ENCODE measurements at regions not wholly inside any gene's neighbourhood (a gene's known extent, or its start where the extent isn't known, plus 50 kb on each side); places are given as distances from the start of the nearest gene placed in this dataset.

- Histone ChIP-seq H2BK5ac (ENCODE audit: low read length) (no peak overlapping the region), H3K4ac (ENCODE audit: low read length) (no peak overlapping the region), H3K36me3 (replicated peaks in 1 of 2; ENCODE audit: control insufficient read depth in 2 of 2, insufficient read depth in 2 of 2, low read length in 2 of 2) (no peaks in the 10 kb centered on the region), H4K8ac (ENCODE audit: low read depth, low read length) (no peak overlapping the region), H3K27me3 (ENCODE audit: control insufficient read depth in 3 of 3, insufficient read depth in 3 of 3, low read depth in 1 of 3, low read length in 3 of 3) (no peaks in the 10 kb centered on the region), H2AK5ac (ENCODE audit: low read depth, low read length) (no peak overlapping the region), H3K79me1 (ENCODE audit: low read depth, low read length) (no peaks in the 10 kb centered on the region), H3K4me2 (ENCODE audit: insufficient read depth, low read length, poor library complexity, severe bottlenecking) (no peak overlapping the region), H4K91ac (ENCODE audit: low read depth, low read length, poor library complexity) (no peak overlapping the region), H2BK120ac (ENCODE audit: low read depth, low read length) (no peak overlapping the region), H3K18ac (ENCODE audit: low read length) (no peak overlapping the region), H2BK12ac (ENCODE audit: low read length) (no peak overlapping the region), H3K9me3 (replicated peaks in 1 of 2; ENCODE audit: control insufficient read depth in 2 of 2, insufficient read depth in 1 of 2, low read depth in 1 of 2, low read length in 2 of 2) (no peaks in the 10 kb centered on the region), H3K27ac (replicated peaks; ENCODE audit: low read length) (no peak overlapping the region), H2BK15ac (ENCODE audit: low read length) (no peak overlapping the region), H3K9ac (ENCODE audit: low read depth, low read length, poor library complexity) (no peak overlapping the region), H3K4me3 (ENCODE audit: low read length in 2 of 2) (no peak overlapping the region), H3K23ac (ENCODE audit: low read depth, low read length, poor library complexity) (no peak overlapping the region), H3K14ac (ENCODE audit: low read length) (no peak overlapping the region), H3K4me1 (ENCODE audit: control insufficient read depth in 2 of 2, insufficient read depth in 1 of 2, low read depth in 1 of 2, low read length in 2 of 2) (no peaks in the 10 kb centered on the region), H2AFZ (ENCODE audit: low read length) (no peak overlapping the region)
- WGBS, 2 donors (ENCODE audit: extremely low coverage in 2 of 2, insufficient read length in 2 of 2, insufficient replicate concordance in 1 of 2), result no CpG with 5 or more reads among the region's 4 CpGs
- no peak for DNase-seq (ENCODE audit: low spot score)
Measured at GRCh38 chr4:180953572-180953971, 1289.6 kb upstream of the TENM3 start.

- Histone ChIP-seq H2BK120ac (ENCODE audit: low read depth, low read length) (no peak overlapping the region), H2BK12ac (ENCODE audit: low read length) (no peak overlapping the region), H3K27ac (replicated peaks; ENCODE audit: low read length) (no peak overlapping the region), H3K36me3 (replicated peaks in 1 of 2; ENCODE audit: control insufficient read depth in 2 of 2, insufficient read depth in 2 of 2, low read length in 2 of 2) (no peaks in the 10 kb centered on the region), H3K9me3 (replicated peaks in 1 of 2; ENCODE audit: control insufficient read depth in 2 of 2, insufficient read depth in 1 of 2, low read depth in 1 of 2, low read length in 2 of 2) (no peaks in the 10 kb centered on the region), H2BK5ac (ENCODE audit: low read length) (no peak overlapping the region), H2AK5ac (ENCODE audit: low read depth, low read length) (no peak overlapping the region), H2BK15ac (ENCODE audit: low read length) (no peak overlapping the region), H3K23ac (ENCODE audit: low read depth, low read length, poor library complexity) (no peak overlapping the region), H3K4me3 (ENCODE audit: low read length in 2 of 2) (no peak overlapping the region), H3K27me3 (ENCODE audit: control insufficient read depth in 3 of 3, insufficient read depth in 3 of 3, low read depth in 1 of 3, low read length in 3 of 3) (no peaks in the 10 kb centered on the region), H3K4me1 (ENCODE audit: control insufficient read depth in 2 of 2, insufficient read depth in 1 of 2, low read depth in 1 of 2, low read length in 2 of 2) (peaks cover 2 to 14% of the 10 kb centered on the region in 2 donors), H3K9ac (ENCODE audit: low read depth, low read length, poor library complexity) (no peak overlapping the region), H3K79me1 (ENCODE audit: low read depth, low read length) (no peaks in the 10 kb centered on the region), H3K4ac (ENCODE audit: low read length) (no peak overlapping the region), H4K8ac (ENCODE audit: low read depth, low read length) (no peak overlapping the region), H4K91ac (ENCODE audit: low read depth, low read length, poor library complexity) (no peak overlapping the region), H3K14ac (ENCODE audit: low read length) (no peak overlapping the region), H3K4me2 (ENCODE audit: insufficient read depth, low read length, poor library complexity, severe bottlenecking) (no peak overlapping the region), H3K18ac (ENCODE audit: low read length) (no peak overlapping the region), H2AFZ (ENCODE audit: low read length) (peak overlapping the region; percentile 19)
- no CpG with 5 or more reads among the region's 4 CpGs for WGBS, 2 donors (ENCODE audit: extremely low coverage in 2 of 2, insufficient read length in 2 of 2, insufficient replicate concordance in 1 of 2)
- DNase-seq (ENCODE audit: low spot score), result peak; percentile 48
Measured at GRCh38 chr4:180960743-180961401, 1282.3 kb upstream of the TENM3 start.

DNA sequence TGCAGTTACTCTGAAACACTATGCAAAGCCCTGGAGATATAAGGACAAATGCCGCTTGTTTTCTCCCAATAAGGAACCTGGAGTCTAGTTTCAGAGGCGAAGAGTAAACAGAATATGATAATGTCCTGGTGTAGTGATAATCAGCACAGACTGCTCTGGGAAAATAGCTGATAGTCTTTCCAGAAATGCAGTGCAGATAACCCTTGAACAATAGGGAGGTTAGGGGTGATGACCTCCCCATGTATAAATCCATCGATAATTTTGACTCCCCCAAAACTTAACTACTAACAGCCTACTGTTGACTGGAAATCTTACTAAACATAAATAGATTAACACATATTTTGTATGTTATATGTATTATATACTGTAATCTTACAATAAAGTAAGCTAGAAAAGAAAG, 1280.9 kb upstream of the TENM3 start:
- Histone ChIP-seq H3K14ac (ENCODE audit: low read length) (no peak overlapping the region), H3K79me1 (ENCODE audit: low read depth, low read length) (no peaks in the 10 kb centered on the region), H3K4me1 (ENCODE audit: control insufficient read depth in 2 of 2, insufficient read depth in 1 of 2, low read depth in 1 of 2, low read length in 2 of 2) (peaks cover 2 to 14% of the 10 kb centered on the region in 2 donors), H2BK120ac (ENCODE audit: low read depth, low read length) (no peak overlapping the region), H2AFZ (ENCODE audit: low read length) (no peak overlapping the region), H2BK5ac (ENCODE audit: low read length) (no peak overlapping the region), H3K18ac (ENCODE audit: low read length) (no peak overlapping the region), H2BK15ac (ENCODE audit: low read length) (no peak overlapping the region), H3K36me3 (replicated peaks in 1 of 2; ENCODE audit: control insufficient read depth in 2 of 2, insufficient read depth in 2 of 2, low read length in 2 of 2) (no peaks in the 10 kb centered on the region), H3K27ac (replicated peaks; ENCODE audit: low read length) (no peak overlapping the region), H3K9me3 (replicated peaks in 1 of 2; ENCODE audit: control insufficient read depth in 2 of 2, insufficient read depth in 1 of 2, low read depth in 1 of 2, low read length in 2 of 2) (no peaks in the 10 kb centered on the region), H3K27me3 (ENCODE audit: control insufficient read depth in 3 of 3, insufficient read depth in 3 of 3, low read depth in 1 of 3, low read length in 3 of 3) (no peaks in the 10 kb centered on the region), H3K4me2 (ENCODE audit: insufficient read depth, low read length, poor library complexity, severe bottlenecking) (no peak overlapping the region), H4K91ac (ENCODE audit: low read depth, low read length, poor library complexity) (no peak overlapping the region), H3K9ac (ENCODE audit: low read depth, low read length, poor library complexity) (no peak overlapping the region), H4K8ac (ENCODE audit: low read depth, low read length) (no peak overlapping the region), H3K4ac (ENCODE audit: low read length) (no peak overlapping the region), H2AK5ac (ENCODE audit: low read depth, low read length) (no peak overlapping the region), H2BK12ac (ENCODE audit: low read length) (no peak overlapping the region), H3K4me3 (ENCODE audit: low read length in 2 of 2) (no peak overlapping the region), H3K23ac (ENCODE audit: low read depth, low read length, poor library complexity) (no peak overlapping the region)
- DNase-seq (ENCODE audit: low spot score), result no peak
- no CpG with 5 or more reads among the region's 3 CpGs for WGBS, 2 donors (ENCODE audit: extremely low coverage in 2 of 2, insufficient read length in 2 of 2, insufficient replicate concordance in 1 of 2)

DNA sequence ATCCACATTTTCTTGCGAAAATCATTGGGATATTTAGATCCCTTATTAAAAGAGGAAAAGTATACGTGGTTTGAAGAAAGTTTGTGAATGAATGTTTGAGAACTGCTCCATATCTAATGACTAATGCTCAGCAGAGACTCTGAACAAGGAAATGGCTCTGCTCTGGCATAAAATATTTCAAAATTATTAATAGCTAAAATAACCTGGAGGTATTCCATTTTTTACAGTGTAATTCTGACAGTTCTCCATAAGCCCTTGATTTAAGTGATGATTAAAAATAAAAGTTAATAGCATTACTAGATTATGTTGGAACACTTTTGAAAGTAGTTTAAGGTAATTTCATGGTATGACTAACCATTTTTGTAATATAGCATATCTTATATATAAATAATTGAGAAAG, 1276.9 kb upstream of the TENM3 start:
- Histone ChIP-seq H3K23ac (ENCODE audit: low read depth, low read length, poor library complexity) (no peak overlapping the region), H3K4ac (ENCODE audit: low read length) (no peak overlapping the region), H2BK120ac (ENCODE audit: low read depth, low read length) (no peak overlapping the region), H3K18ac (ENCODE audit: low read length) (no peak overlapping the region), H2BK15ac (ENCODE audit: low read length) (no peak overlapping the region), H3K36me3 (replicated peaks in 1 of 2; ENCODE audit: control insufficient read depth in 2 of 2, insufficient read depth in 2 of 2, low read length in 2 of 2) (no peaks in the 10 kb centered on the region), H2BK12ac (ENCODE audit: low read length) (no peak overlapping the region), H4K91ac (ENCODE audit: low read depth, low read length, poor library complexity) (no peak overlapping the region), H3K4me1 (ENCODE audit: control insufficient read depth in 2 of 2, insufficient read depth in 1 of 2, low read depth in 1 of 2, low read length in 2 of 2) (peaks cover 0 to 6% of the 10 kb centered on the region in 2 donors), H3K27ac (replicated peaks; ENCODE audit: low read length) (no peak overlapping the region), H2AK5ac (ENCODE audit: low read depth, low read length) (no peak overlapping the region), H3K4me3 (ENCODE audit: low read length in 2 of 2) (no peak overlapping the region), H2AFZ (ENCODE audit: low read length) (no peak overlapping the region), H3K27me3 (ENCODE audit: control insufficient read depth in 3 of 3, insufficient read depth in 3 of 3, low read depth in 1 of 3, low read length in 3 of 3) (no peaks in the 10 kb centered on the region), H3K4me2 (ENCODE audit: insufficient read depth, low read length, poor library complexity, severe bottlenecking) (no peak overlapping the region), H3K9ac (ENCODE audit: low read depth, low read length, poor library complexity) (no peak overlapping the region), H3K14ac (ENCODE audit: low read length) (no peak overlapping the region), H2BK5ac (ENCODE audit: low read length) (no peak overlapping the region), H3K79me1 (ENCODE audit: low read depth, low read length) (no peaks in the 10 kb centered on the region), H3K9me3 (replicated peaks in 1 of 2; ENCODE audit: control insufficient read depth in 2 of 2, insufficient read depth in 1 of 2, low read depth in 1 of 2, low read length in 2 of 2) (no peaks in the 10 kb centered on the region), H4K8ac (ENCODE audit: low read depth, low read length) (no peak overlapping the region)
- 100% methylated on average over 1 of the region's 2 CpGs; no CpG with 5 or more reads in 1 of the 2 donors for whole genome bisulfite sequencing, 2 donors (ENCODE audit: extremely low coverage in 2 of 2, insufficient read length in 2 of 2, insufficient replicate concordance in 1 of 2)
- DNase-seq (ENCODE audit: low spot score), result no peak

Measured in neuronal stem cell (in vitro differentiated cells).